GM12874 (cell line): ENCODE measurements at regions not wholly inside any gene's neighbourhood (a gene's known extent, or its start where the extent isn't known, plus 50 kb on each side); places are given as distances from the start of the nearest gene placed in this dataset.

ENCODE experiments used
- TF ChIP-seq, protein P1 (sequence below): IDR thresholded peaks from 2 replicates; pipeline ENCODE4 v1.5.1; 2011; ENCODE audit warnings: low read depth, mild to moderate bottlenecking, control low read depth, low read length, moderate library complexity; ENCODE audit not compliant: insufficient read depth

DNA sequence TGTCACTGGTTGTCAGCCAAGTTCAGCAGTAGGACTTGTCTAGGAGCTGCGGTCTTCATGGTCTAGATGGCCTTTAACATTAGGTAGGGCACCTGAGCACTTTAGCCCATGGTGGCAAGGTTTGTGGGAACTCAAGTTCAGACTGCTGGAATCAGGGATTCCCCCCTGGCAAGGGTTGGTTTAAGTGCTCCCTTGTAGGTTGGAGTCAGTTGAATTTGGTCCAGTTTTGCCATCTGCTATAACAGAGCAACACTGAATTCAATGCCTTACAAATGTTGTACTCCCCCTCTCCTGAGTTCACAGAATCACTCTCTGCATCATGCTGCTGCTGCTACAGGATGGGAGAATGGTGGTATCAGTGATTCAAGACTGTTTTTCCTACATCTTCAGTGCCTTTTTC lies 509.3 kb downstream of the VGLL3 start:
- TF ChIP-seq, protein P1, sequence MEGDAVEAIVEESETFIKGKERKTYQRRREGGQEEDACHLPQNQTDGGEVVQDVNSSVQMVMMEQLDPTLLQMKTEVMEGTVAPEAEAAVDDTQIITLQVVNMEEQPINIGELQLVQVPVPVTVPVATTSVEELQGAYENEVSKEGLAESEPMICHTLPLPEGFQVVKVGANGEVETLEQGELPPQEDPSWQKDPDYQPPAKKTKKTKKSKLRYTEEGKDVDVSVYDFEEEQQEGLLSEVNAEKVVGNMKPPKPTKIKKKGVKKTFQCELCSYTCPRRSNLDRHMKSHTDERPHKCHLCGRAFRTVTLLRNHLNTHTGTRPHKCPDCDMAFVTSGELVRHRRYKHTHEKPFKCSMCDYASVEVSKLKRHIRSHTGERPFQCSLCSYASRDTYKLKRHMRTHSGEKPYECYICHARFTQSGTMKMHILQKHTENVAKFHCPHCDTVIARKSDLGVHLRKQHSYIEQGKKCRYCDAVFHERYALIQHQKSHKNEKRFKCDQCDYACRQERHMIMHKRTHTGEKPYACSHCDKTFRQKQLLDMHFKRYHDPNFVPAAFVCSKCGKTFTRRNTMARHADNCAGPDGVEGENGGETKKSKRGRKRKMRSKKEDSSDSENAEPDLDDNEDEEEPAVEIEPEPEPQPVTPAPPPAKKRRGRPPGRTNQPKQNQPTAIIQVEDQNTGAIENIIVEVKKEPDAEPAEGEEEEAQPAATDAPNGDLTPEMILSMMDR, result no peak

DNA sequence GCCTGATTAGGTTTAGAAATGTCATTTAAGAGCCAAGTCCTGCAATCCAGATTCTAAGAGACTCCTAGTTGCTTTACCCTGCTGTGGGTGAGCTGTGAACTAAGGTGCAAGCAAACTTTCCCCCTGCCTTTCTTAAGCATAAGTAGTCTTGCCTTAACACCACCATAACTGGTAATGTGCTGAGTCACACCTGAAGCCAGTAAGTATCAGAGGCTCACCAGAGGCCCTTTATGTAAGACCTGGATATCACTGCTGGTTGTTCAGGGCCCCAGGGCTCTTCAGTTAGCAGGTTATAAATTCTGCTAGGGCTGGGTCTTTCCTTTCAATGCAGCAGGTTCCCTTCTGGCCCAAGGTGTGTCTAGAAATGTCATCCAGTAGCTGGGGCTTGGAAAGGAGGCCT lies 509.9 kb downstream of the VGLL3 start:
- TF ChIP-seq, protein P1, result no peak

DNA sequence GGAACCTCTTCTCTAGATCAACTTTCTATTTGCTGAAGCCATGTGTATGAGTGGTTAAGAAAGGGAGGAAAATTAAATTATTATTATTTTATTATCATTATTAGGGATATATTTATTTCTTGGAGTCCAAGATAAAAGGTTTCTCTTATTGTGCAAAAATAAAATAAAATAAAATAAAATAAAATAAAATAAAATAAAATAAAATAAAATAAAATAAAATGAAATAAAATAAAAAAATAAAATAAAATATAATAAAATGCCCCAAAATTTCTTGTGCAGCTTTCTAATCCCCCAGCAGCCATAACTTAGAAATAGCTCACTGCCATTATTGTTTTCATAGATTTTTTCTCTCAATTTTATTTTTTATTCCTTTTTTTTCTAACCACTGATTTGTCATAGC lies 526.8 kb downstream of the VGLL3 start:
- TF ChIP-seq, protein P1, result no peak

DNA sequence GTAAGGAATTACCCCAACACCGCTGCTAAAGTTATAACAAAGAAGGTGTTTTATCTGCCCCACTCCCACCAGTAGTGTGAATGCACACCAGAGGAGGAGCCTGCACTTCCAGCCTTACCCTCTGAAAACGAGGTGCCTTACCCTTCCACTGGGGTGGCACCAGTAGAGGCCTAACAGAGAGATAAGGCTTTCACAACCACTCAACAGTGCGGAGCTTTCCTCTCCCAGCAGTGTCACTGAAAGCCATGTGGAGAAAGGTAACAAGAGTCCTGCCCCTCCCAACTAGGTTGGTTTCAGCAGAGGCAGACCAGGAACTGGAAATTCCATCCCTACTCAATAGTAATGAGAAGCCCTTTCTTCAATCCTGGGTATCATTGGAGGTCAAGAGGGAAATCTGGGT lies 539.2 kb downstream of the VGLL3 start:
- TF ChIP-seq, protein P1, result no peak

- TF ChIP-seq, protein P1, result no peak
Measured at GRCh38 chr3:86438544-86438943, 552.4 kb downstream of the VGLL3 start.

DNA sequence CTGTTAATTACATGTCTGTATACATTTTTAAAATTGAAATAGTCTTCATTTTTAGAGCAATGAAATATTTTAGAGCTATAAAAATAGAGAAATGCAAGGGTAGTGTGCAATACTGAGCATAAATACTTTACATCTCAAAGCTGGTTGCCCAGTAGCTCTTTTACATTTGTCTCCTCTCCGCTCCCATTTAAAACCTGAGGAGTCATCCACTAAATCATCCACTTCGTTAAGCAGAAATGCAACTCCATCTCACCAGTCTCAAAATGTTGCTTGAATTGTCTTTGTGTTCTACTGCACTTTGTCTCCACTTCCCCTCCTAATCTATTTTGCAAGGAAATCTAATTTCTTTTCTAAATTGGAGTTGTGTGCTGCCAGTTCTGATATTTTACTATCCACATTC lies 563.6 kb downstream of the VGLL3 start:
- TF ChIP-seq, protein P1, result no peak

DNA sequence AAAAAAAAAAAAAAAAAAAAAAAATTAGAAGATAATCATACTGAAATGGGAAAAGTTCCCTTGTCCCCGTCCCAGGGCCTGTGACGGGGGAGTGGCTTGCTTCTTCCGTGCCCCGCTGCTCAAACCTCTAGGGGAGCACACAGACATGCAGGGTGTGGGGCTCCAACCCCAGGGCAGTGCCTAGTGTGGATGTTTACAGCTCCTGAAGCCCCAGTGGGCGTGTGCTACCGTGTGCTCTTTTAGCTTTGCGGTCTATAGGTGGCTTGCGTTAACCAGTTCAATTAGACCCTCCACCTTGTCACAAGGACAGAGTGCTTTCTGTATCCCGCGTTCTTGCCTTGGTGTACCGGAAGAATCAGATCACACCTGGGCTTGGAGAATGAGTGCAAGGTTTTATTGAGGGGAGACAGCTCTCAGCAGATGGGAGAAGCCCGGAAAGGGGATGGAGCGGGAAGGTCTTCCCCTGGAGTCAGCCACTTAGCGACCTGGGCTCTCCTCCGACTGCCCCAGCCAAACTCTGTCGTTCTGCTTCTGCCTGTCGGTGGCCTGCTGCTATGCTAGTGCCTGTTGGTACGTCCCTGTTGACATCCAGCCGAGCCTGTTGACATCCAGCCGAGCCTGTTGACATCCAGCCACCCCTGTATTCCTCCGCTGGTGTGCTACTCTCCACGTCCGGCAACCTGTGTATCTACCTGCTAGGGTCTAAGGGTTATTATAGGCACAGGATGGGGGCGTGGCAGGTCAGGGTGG lies 569.8 kb downstream of the VGLL3 start:
- TF ChIP-seq, protein P1, result no peak

DNA sequence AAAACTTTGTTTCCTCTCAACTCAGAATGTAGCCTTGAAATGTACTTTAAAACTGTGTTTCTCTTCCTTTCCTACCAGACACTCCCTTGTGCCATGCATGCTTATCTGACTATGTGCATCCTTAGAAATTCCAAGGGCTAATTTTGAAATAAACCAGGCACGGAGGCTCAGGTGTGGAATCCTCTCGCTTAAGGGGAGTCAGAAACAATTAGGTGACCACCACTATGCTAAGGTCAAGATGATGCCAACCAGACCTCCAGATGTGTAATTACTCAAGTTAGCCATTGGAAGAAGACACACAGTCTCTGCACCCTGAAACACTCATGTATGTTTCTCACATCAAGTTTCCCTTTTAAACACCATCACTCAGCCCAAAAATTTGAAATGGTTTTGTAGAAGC lies 572.1 kb downstream of the VGLL3 start:
- TF ChIP-seq, protein P1, result no peak
